ENCODE measurements at regions not wholly inside any gene's neighbourhood (a gene's known extent, or its start where the extent isn't known, plus 50 kb on each side); places are given as distances from the start of the nearest gene placed in this dataset.
A peak's percentile ranks its signal among the peaks of the same experiment; 100 is the strongest.

DNA sequence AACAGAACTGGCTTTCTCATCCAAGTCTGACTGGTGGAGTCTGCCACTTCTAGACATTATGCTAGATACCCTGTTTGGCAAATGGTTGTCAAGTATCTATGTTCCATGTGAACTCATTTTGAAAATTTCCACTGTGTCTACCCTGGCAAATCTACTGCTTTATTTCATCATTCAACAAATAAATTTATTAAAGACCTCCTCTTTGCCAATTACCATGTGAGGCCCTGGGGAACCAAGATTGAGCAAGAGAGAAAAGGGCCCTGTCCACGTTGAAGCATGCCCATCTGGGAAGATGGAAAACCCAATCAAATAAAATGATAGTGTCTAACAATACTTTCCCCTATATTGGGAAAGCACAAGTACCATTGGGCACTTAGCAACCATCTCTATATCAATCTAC is 582.4 kb downstream of the IRS1 start:
- ChIA-PET CTCF (no interaction called here), POLR2A (no interaction called here)
- H3K27ac Mint-ChIP-seq: no peak overlapping the region
- DNase-seq: no peak
- no peaks in the 10 kb centered on the region for H3K4me1 Mint-ChIP-seq
- no peaks in the 10 kb centered on the region for H3K9me3 Mint-ChIP-seq
- H3K36me3 Mint-ChIP-seq (ENCODE audit: low read depth): no peaks in the 10 kb centered on the region
- no peak overlapping the region for H3K4me3 Mint-ChIP-seq
- H3K27me3 Mint-ChIP-seq: peaks cover 4% of the 10 kb centered on the region

DNA sequence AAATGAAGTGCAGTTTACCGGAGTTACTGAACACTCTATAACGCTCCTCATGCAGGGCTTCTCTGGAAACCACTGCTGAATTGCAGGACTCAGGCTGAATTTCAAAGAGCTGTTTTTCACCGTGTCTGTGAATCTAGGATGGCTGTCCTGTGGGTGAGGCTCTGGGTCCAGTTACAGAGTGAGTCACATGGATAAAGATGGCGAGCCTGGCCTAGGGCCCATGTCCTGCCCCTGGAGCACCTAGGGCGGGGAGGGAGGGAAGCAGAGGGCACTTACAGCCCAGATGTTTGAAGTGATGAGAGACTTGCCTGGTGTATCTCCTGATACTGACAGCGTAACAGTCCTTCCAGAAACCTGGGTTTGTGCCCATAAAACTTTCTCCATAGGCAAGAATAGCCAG is 583.0 kb downstream of the IRS1 start:
- ChIA-PET CTCF (interaction anchor here (1.1 to 2.0 kb wide), 4 partner anchors 35 to 585 kb away, joined by 3 to 9 read pairs (median 4); partner anchors contain the start of gene IRS1), POLR2A (no interaction called here)
- Mint-ChIP-seq H3K27ac (no peak overlapping the region), H3K27me3 (peaks cover 2% of the 10 kb centered on the region), H3K36me3 (ENCODE audit: low read depth) (no peaks in the 10 kb centered on the region), H3K4me1 (no peaks in the 10 kb centered on the region), H3K9me3 (no peaks in the 10 kb centered on the region), H3K4me3 (no peak overlapping the region)
- no peak for DNase-seq

DNA sequence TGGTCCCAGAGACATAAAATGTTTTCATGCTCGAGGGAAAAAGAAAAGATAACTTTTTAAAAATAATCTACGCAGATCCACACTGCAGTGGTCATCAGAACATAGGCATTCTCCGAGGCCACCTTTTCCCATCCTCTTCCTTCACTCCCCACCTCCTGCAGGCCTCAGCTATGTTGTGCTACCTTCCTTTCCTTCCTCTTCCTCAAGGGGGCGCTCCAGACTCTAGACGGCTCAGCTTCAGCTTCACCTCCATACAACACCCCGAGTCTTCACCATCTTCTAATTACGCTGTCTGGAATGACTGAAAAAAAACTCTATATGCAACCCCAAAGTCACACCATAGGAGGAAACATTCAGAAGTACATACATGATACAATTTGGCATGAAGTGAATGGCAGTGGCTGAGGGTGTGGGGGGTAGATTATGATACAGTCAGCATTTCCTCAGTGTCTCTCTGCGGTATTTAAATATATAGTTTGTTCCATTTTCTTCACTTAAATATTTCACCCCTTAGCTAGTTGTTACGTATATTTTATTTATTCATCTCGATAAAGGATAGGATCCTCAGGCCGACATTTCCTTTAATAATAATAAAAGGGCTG is 583.6 kb downstream of the IRS1 start:
- ChIA-PET CTCF (interaction anchor here (0.9 to 2.0 kb wide), 6 partner anchors 34 to 764 kb away, joined by 3 to 9 read pairs (median 4); partner anchors contain the start of gene IRS1), POLR2A (no interaction called here)
- no peak overlapping the region for H3K27ac Mint-ChIP-seq
- H3K36me3 Mint-ChIP-seq (ENCODE audit: low read depth): no peaks in the 10 kb centered on the region
- H3K27me3 Mint-ChIP-seq: peaks cover 2% of the 10 kb centered on the region
- H3K9me3 Mint-ChIP-seq: no peaks in the 10 kb centered on the region
- DNase-seq: peak; percentile 71
- H3K4me3 Mint-ChIP-seq: no peak overlapping the region
- H3K4me1 Mint-ChIP-seq: no peaks in the 10 kb centered on the region

DNA sequence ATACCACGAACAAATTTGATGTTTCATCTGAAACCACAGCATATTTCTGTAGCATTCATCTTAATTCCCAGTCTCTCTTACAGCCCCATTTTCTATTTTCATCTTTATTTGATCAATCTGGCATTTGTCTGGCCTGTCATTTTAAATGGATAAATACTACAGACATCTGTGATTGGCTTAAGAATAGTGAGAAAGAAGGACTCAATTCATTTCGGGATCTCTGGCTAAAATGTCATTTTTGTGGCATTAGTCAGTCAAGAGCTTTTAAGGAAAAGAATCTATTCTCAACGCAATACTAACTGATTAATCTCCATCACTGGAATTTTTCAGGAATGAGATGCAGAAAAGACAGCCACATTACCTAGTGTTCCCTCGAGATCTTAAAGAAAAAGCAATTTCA is 585.9 kb downstream of the IRS1 start:
- no peaks in the 10 kb centered on the region for H3K4me1 Mint-ChIP-seq
- H3K9me3 Mint-ChIP-seq: no peaks in the 10 kb centered on the region
- ChIA-PET CTCF (no interaction called here), POLR2A (no interaction called here)
- no peak overlapping the region for H3K27ac Mint-ChIP-seq
- H3K27me3 Mint-ChIP-seq: peaks cover 2% of the 10 kb centered on the region
- no peak for DNase-seq
- no peak overlapping the region for H3K4me3 Mint-ChIP-seq
- no peaks in the 10 kb centered on the region for H3K36me3 Mint-ChIP-seq (ENCODE audit: low read depth)

DNA sequence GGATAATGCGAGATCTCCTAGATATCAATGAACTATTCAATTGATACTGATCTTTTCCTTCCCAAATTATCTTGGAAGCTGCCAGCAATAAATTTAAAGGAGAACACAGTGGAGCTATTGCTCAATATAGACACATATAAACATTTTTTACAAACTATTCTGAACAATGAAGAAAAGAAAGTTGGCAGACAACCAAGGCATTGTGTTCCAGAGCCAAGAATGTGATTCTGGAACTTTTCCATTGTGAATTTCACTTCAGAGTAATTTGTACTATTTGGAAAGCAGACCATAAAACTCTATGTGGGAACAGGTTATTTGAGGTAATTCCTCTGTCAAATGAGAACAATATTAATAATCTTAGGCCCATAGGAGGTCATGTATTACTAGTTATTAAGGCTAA is 588.2 kb downstream of the IRS1 start:
- Mint-ChIP-seq H3K4me3 (no peak overlapping the region), H3K9me3 (no peaks in the 10 kb centered on the region), H3K4me1 (no peaks in the 10 kb centered on the region), H3K36me3 (ENCODE audit: low read depth) (no peaks in the 10 kb centered on the region), H3K27me3 (peaks cover 2% of the 10 kb centered on the region), H3K27ac (no peak overlapping the region)
- DNase-seq: no peak
- POLR2A ChIA-PET: no interaction called here
- CTCF ChIA-PET: no interaction called here

DNA sequence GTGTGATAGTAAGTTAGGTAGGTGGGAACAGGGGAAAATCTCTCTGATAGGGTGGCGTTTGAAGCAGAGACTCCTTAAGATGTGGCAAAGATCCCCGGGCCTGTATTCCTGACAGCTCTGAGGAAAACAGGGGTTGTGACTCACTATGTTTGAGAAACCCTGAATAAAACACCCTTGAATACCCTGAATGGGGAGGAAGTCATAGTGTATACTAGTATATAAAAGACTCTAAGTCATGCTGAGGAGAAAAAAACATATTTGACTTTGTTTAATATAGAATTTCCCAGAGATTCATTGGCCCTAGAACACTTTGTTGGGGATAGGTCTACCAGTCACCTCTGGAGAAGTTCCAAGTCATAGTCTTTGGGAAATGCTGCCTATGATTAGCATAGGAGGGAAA is 590.9 kb downstream of the IRS1 start:
- Mint-ChIP-seq H3K27ac (no peak overlapping the region), H3K4me3 (no peak overlapping the region), H3K27me3 (peaks cover 9% of the 10 kb centered on the region), H3K36me3 (ENCODE audit: low read depth) (no peaks in the 10 kb centered on the region), H3K4me1 (no peaks in the 10 kb centered on the region), H3K9me3 (no peaks in the 10 kb centered on the region)
- POLR2A ChIA-PET: no interaction called here
- no peak for DNase-seq
- CTCF ChIA-PET: no interaction called here

DNA sequence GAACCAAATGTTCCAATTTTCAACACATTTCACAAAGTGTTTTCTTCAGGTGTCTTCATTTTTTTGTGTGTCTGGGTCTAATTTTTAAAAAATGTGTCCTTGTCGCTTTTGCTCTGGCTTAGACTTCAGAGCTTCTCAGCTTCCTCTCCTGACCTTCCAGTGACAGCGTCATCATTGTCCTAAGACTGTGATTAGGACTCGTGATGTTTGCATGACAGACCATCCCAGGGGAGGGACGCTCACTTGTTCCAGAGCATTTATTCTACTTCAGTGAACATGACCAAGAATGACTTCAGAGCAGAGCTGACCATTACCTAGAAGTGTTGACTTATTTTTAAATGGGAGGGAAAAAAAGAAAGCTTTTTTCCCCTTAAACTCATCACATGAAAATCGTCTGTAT is 591.9 kb downstream of the IRS1 start:
- ChIA-PET POLR2A (no interaction called here), CTCF (no interaction called here)
- Mint-ChIP-seq H3K9me3 (no peaks in the 10 kb centered on the region), H3K4me1 (no peaks in the 10 kb centered on the region), H3K27ac (no peak overlapping the region), H3K36me3 (ENCODE audit: low read depth) (no peaks in the 10 kb centered on the region), H3K4me3 (no peak overlapping the region), H3K27me3 (peaks cover 9% of the 10 kb centered on the region)
- DNase-seq: no peak

DNA sequence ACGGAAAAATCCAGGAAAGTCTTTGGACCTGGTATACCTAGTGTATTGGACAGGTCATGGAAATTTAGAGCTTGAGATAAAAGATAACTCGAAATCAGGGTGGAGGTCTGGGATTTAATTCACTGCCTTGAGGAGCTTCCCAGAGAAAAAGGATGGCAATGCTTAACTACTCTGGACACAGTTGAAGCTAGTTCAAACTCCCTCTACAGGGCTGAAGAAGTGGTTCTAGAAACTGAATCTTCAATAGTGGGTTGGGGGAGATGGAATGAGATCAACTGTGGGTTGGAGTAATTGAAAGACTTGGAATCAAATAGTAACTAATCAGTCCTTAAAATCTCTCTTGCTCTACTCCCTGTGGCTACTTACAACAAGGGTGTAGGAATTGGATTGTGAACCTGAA is 600.1 kb downstream of the IRS1 start:
- POLR2A ChIA-PET: no interaction called here
- Mint-ChIP-seq H3K27ac (no peak overlapping the region), H3K9me3 (no peaks in the 10 kb centered on the region), H3K27me3 (no peaks in the 10 kb centered on the region), H3K4me3 (no peak overlapping the region), H3K4me1 (no peaks in the 10 kb centered on the region), H3K36me3 (ENCODE audit: low read depth) (no peaks in the 10 kb centered on the region)
- CTCF ChIA-PET: interaction anchor here (0.5 kb wide), 1 partner anchor 623 kb away, joined by 3 read pairs; no protein-coding TSS in a partner anchor
- no peak for DNase-seq

DNA sequence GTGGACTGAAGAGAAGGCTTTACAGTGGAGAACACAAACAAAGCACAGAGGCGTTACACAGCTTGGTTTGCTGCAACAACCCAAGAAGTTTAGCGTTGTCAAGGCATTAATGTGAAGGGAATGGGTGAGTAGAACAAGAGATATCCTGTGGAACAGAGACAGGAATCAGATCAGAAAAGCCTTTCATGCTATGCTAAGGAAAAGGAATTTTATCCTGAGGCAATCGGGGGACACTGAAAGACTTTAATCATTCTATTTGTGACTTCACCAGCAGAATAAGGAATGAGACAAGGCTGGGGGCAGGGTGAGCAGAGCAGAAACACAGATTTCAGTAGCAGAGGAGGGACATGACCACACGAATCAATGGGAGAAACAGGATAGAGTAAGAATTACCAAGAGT is 600.7 kb downstream of the IRS1 start:
- no peak overlapping the region for H3K27ac Mint-ChIP-seq
- no peaks in the 10 kb centered on the region for H3K36me3 Mint-ChIP-seq (ENCODE audit: low read depth)

DNA sequence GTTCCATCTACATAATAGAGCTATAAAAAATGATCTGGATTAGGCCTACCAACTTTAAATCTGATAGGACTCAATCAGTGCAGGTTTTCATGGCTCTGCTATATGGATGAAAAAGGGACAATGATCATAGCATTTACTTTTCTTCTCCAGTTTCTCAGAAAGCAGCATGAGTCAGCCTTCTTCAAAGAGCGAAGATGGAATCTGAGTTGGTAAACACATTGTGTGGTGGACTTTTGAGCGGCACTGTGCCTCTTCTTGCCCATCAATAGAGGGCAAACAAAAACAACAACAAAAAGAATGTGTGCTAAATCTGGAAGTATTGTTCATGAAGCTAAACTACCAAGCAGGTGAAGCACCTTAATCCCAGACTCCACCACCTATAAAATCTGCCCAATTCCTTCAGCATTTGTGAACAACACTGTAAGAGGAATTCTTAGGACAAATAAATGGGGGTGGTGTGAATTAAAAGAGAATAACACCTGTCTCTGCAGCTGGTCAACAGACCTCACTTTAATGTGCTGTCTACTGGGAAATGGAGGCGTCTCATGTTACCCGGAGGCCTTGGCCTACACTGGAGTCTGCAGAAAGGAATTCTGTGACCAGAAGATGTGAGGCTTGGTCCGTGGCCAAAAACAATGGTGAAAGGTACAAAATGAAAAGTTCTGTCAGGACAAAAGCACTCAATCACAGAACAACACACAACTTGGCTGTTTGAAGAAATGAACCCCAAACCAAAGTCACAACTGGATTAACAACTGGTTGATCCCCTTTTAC is 609.0 kb downstream of the IRS1 start:
- no peaks in the 10 kb centered on the region for H3K4me1 Mint-ChIP-seq
- no peaks in the 10 kb centered on the region for H3K27me3 Mint-ChIP-seq
- POLR2A ChIA-PET: no interaction called here
- no peaks in the 10 kb centered on the region for H3K9me3 Mint-ChIP-seq
- CTCF ChIA-PET: no interaction called here
- H3K36me3 Mint-ChIP-seq (ENCODE audit: low read depth): no peaks in the 10 kb centered on the region
- no peak for DNase-seq
- no peak overlapping the region for H3K27ac Mint-ChIP-seq
- H3K4me3 Mint-ChIP-seq: no peak overlapping the region

More for the DNA sequence above, 600.7 kb downstream of the IRS1 start:
- ChIA-PET POLR2A (no interaction called here), CTCF (interaction anchor here (0.5 kb wide), 1 partner anchor 623 kb away, joined by 3 read pairs; no protein-coding TSS in a partner anchor)
- H3K9me3 Mint-ChIP-seq: no peaks in the 10 kb centered on the region
- no peak for DNase-seq
- H3K27me3 Mint-ChIP-seq: no peaks in the 10 kb centered on the region
- no peak overlapping the region for H3K4me3 Mint-ChIP-seq
- no peaks in the 10 kb centered on the region for H3K4me1 Mint-ChIP-seq

DNA sequence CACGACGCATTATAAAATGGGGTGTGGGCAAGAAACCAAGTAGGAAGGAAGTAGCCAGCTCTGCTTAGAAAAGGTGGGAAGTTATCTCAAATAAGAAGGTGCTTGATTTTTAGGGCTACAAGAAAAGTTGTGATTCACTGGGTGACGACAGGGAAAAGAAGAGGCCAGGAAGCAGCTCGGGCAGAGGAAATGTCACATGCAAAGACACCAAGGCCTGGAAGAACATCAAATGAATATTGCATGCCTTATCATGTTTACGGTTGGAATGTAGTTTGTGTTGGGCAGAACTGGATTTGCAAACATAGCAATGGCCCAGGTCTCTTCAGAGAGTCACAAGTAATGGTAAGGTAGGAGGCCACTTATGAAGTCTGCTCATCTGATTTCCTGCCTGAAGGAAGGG is 610.6 kb downstream of the IRS1 start:
- CTCF ChIA-PET: no interaction called here
- no peak for DNase-seq
- H3K36me3 Mint-ChIP-seq (ENCODE audit: low read depth): no peaks in the 10 kb centered on the region

DNA sequence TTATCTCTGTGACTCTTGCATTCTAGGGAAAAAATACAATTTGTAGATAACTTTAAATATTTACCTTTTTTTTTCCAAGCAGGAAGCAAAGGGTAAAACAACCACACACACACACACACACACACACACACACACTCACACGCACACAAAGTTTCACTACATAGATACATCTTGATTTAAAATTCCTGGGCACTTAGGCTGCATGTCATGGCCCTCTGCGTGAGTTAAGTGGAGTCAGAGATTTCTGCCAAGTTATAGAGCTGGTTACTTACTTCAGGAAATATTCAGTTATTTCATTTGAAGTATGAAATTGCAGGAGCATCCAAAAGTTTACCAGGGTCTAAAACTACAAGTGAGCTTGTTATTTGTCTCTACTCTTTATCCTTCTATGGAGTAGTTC is 612.0 kb downstream of the IRS1 start:
- CTCF ChIA-PET: no interaction called here
- Mint-ChIP-seq H3K27ac (no peak overlapping the region), H3K36me3 (ENCODE audit: low read depth) (no peaks in the 10 kb centered on the region), H3K9me3 (no peaks in the 10 kb centered on the region), H3K4me1 (no peaks in the 10 kb centered on the region), H3K27me3 (peaks cover 2% of the 10 kb centered on the region), H3K4me3 (no peak overlapping the region)
- DNase-seq: no peak
- POLR2A ChIA-PET: no interaction called here

More for the DNA sequence above, 610.6 kb downstream of the IRS1 start:
- Mint-ChIP-seq H3K27ac (no peak overlapping the region), H3K4me1 (no peaks in the 10 kb centered on the region), H3K4me3 (no peak overlapping the region), H3K27me3 (peaks cover 2% of the 10 kb centered on the region), H3K9me3 (no peaks in the 10 kb centered on the region)
- POLR2A ChIA-PET: no interaction called here

DNA sequence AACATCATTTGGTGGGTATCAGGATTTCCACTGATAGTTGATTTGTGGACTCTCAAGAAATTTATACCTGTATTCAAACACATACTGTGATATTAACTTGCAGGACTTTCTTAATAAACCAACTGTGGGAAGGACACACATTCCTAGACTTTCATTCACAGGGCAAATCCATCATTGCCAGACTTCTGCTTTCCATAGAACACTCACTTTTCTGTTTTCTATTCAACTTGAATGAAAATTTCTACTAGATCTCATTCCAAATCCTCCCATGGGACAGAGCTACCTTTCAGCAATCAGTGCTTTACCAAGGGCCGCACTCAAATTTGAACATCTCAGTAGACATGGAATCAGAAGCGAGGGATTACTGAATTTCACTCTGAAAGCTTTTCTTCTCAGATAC is 612.5 kb downstream of the IRS1 start:
- CTCF ChIA-PET: no interaction called here
- no peak overlapping the region for H3K4me3 Mint-ChIP-seq
- H3K27me3 Mint-ChIP-seq: peaks cover 2% of the 10 kb centered on the region
- POLR2A ChIA-PET: no interaction called here
- no peak for DNase-seq
- H3K9me3 Mint-ChIP-seq: no peaks in the 10 kb centered on the region
- no peaks in the 10 kb centered on the region for H3K36me3 Mint-ChIP-seq (ENCODE audit: low read depth)
- no peaks in the 10 kb centered on the region for H3K4me1 Mint-ChIP-seq
- H3K27ac Mint-ChIP-seq: no peak overlapping the region

Measured in activated CD4-positive, alpha-beta T cell treated with anti-CD3 and anti-CD28 coated beads, Interleukin-2, amount 10 ng/mL, durations not matched to agents 7 days and 5 days (primary cell).